Upper lobe of left lung (tissue), 6 donors: ENCODE measurements at regions not wholly inside any gene's neighbourhood (a gene's known extent, or its start where the extent isn't known, plus 50 kb on each side); places are given as distances from the start of the nearest gene placed in this dataset.

Source experiments
- ATAC-seq, 2 donors: fragments of 200-7000 bp; cut with Tn5 transposase; one replicate each; pipeline ENCODE4 v1.9.1; 2022; ENCODE audit warnings: mild to moderate bottlenecking in 2 of 2, moderate library complexity in 2 of 2; ENCODE audit not compliant: low FRiP score in 2 of 2
- DNase-seq, 2 donors: peaks; one replicate each; pipeline ENCODE4 v3.0.0-alpha.2; 2019 to 2020
- H3K27ac ChIP-seq, 4 donors: fragments of 200-600 bp; sonication (generic); one replicate each; pipeline ENCODE4 v1.5.1; 2016 to 2019
- H3K27me3 ChIP-seq, 4 donors: fragments of 200-600 bp; sonication (generic); one replicate each; pipeline ENCODE4 v1.5.1; 2017 to 2019
- H3K36me3 ChIP-seq, 4 donors: fragments of 200-600 bp; sonication (generic); one replicate each; pipeline ENCODE4 v1.5.1; 2016 to 2019
- H3K4me1 ChIP-seq, 4 donors: fragments of 200-600 bp; sonication (generic); one replicate each; pipeline ENCODE4 v1.5.1; 2018 to 2019
- H3K4me3 ChIP-seq, 4 donors: fragments of 200-600 bp; sonication (generic); one replicate each; pipeline ENCODE4 v1.5.1; 2017 to 2019; ENCODE audit warnings: mild to moderate bottlenecking in 2 of 4, moderate library complexity in 1 of 4
- H3K9me3 ChIP-seq, 4 donors: fragments of 200-600 bp; sonication (generic); one replicate each; pipeline ENCODE4 v1.5.1; 2018 to 2019
- EP300 ChIP-seq, 4 donors: sonication (generic); formaldehyde crosslinking; IDR thresholded peaks; one replicate each; pipeline ENCODE4 v1.5.1; 2017; ENCODE audit warnings: antibody characterized with exemption in 4 of 4, control low read depth in 2 of 4
- POLR2A ChIP-seq, 4 donors: fragments of 450-650 bp; IDR thresholded peaks; one replicate each; pipeline ENCODE4 v1.5.1; 2016 to 2017; ENCODE audit warnings: antibody characterized with exemption in 4 of 4, mild to moderate bottlenecking in 2 of 4
- POLR2AphosphoS5 ChIP-seq, 2 donors: sonication (generic); formaldehyde crosslinking; IDR thresholded peaks; one replicate each; pipeline ENCODE4 v1.5.1; 2017; ENCODE audit warnings: antibody characterized with exemption in 2 of 2
- WGBS, 2 donors: methylation state at CpG; one replicate each; pipeline ENCODE4 v1.1.5; 2017 to 2018; 5-methylcytosine and 5-hydroxymethylcytosine counted together
- TF ChIP-seq, protein P1 (sequence below), 6 experiments: fragments of 450-650 bp in 4 of 6; fragments of 200-600 bp in 2 of 6; sonication (generic) in 2 of 6; IDR thresholded peaks; one replicate each; pipeline ENCODE4 v1.5.1; 2016 to 2019; ENCODE audit warnings: antibody characterized with exemption in 6 of 6
- donor health status: DM: no; HTN: no; CAD: no; lungs with moderate emphysema.
- donor health status: DM: no; HTN: yes; CAD: no; lungs with severe emphysema.

DNA sequence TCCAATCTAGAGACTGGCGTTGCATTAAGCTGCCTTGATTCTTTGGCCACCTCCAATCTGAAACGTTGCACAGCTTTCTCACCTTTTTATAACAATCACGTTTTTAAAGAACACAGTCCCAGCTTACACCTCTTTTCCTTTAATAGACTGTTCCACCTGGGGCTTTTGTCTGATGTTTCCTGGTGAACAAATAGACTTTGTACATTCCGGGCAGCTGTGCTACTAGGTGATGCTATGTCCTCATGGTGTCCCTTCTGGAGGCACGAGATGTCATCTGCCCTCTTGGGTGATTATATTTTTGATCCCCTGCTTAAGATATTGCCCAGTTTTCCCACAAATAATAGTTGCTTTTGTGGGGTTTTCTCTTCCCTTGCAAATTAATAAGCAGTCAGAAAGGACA is 225.5 kb downstream of the SOX9 start:
- no peaks in the 10 kb centered on the region for H3K27me3 ChIP-seq
- H3K36me3 ChIP-seq = no peaks in the 10 kb centered on the region
- no peak for DNase-seq
- no peak overlapping the region for H3K4me3 ChIP-seq
- peaks cover 0 to 8% (median 0%) of the 10 kb centered on the region in 4 donors for H3K4me1 ChIP-seq
- WGBS, 2 donors = 68 to 69% methylated on average over 5 of the region's 5 CpGs
- ATAC-seq = no peak
- no peaks in the 10 kb centered on the region for H3K9me3 ChIP-seq
- TF ChIP-seq POLR2AphosphoS5 (IDR thresholded peaks at IDR 0.05) = no peak
- no peak for TF ChIP-seq POLR2A (IDR thresholded peaks at IDR 0.05)
- TF ChIP-seq, protein P1, sequence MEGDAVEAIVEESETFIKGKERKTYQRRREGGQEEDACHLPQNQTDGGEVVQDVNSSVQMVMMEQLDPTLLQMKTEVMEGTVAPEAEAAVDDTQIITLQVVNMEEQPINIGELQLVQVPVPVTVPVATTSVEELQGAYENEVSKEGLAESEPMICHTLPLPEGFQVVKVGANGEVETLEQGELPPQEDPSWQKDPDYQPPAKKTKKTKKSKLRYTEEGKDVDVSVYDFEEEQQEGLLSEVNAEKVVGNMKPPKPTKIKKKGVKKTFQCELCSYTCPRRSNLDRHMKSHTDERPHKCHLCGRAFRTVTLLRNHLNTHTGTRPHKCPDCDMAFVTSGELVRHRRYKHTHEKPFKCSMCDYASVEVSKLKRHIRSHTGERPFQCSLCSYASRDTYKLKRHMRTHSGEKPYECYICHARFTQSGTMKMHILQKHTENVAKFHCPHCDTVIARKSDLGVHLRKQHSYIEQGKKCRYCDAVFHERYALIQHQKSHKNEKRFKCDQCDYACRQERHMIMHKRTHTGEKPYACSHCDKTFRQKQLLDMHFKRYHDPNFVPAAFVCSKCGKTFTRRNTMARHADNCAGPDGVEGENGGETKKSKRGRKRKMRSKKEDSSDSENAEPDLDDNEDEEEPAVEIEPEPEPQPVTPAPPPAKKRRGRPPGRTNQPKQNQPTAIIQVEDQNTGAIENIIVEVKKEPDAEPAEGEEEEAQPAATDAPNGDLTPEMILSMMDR (IDR thresholded peaks at IDR 0.05) = no peak
- no peak for TF ChIP-seq EP300 (IDR thresholded peaks at IDR 0.05)
- H3K27ac ChIP-seq = no peak overlapping the region

DNA sequence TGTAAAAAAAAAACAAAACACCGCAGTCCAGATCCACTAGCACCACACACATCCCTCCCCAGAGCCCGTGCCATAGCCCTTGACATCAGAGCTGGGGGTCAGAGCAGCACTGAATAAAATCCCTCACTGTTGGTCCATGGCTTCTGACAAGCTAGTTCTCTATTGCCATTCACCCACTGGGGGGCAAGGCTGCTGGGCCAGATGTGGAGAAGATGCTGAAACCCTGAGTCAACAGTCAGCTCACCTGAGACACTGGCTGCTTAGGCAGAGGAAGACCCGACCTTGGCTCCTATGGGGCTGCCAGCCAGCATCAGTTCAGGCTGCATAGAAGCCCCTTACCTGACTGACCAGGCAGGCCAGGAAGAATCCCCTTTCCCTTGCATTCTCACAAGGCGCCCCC is 228.2 kb downstream of the SOX9 start:
- Histone ChIP-seq H3K9me3 (no peaks in the 10 kb centered on the region), H3K4me3 (no peak overlapping the region), H3K27ac (no peak overlapping the region), H3K27me3 (no peaks in the 10 kb centered on the region), H3K36me3 (no peaks in the 10 kb centered on the region), H3K4me1 (peaks cover 0 to 6% (median 0%) of the 10 kb centered on the region in 4 donors)
- no peak for TF ChIP-seq POLR2AphosphoS5 (IDR thresholded peaks at IDR 0.05)
- TF ChIP-seq, protein P1 (IDR thresholded peaks at IDR 0.05) = no peak
- no peak for TF ChIP-seq POLR2A (IDR thresholded peaks at IDR 0.05)
- no peak for TF ChIP-seq EP300 (IDR thresholded peaks at IDR 0.05)
- WGBS, 2 donors = 81 to 84% methylated on average over 2 to 4 of the region's 4 CpGs
- DNase-seq (no peak), ATAC-seq (no peak)

DNA sequence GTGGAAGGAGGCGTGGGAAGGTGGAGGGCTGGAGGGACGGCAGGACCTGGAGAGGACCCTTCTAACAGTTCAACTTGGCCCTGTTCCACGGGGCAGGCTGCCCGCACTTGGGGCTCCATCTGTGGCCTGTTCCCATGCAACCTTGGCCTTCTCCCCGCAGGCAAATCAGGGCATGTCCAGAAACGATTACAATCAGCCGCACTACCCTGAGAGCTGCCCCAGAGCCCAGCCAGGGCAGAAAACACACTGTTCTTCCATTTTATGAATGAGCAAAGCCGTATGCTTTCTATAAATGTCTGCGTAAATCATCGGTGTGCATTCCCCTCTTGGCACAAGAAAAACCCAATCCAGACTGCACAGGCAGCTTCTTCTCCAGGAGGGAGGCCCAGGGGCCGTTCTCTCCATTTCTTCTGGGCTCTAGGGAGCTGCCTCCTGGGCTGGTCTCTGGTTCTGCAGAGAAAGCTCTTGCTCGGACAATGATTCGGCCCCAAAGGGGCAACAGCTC is 228.7 kb downstream of the SOX9 start:
- no peak for DNase-seq
- Histone ChIP-seq H3K36me3 (no peaks in the 10 kb centered on the region), H3K27ac (no peak overlapping the region), H3K27me3 (no peaks in the 10 kb centered on the region), H3K4me3 (no peak overlapping the region), H3K4me1 (peaks cover 0 to 6% (median 0%) of the 10 kb centered on the region in 4 donors), H3K9me3 (no peaks in the 10 kb centered on the region)
- WGBS, 2 donors = 77 to 84% methylated on average over 11 to 13 of the region's 13 CpGs
- TF ChIP-seq POLR2AphosphoS5 (IDR thresholded peaks at IDR 0.05) = no peak
- TF ChIP-seq, protein P1 (IDR thresholded peaks at IDR 0.05) = no peak
- no peak for TF ChIP-seq POLR2A (IDR thresholded peaks at IDR 0.05)
- TF ChIP-seq EP300 (IDR thresholded peaks at IDR 0.05) = no peak
- ATAC-seq = no peak

GRCh38 chr17:72350073-72350472 is 229.3 kb downstream of the SOX9 start:
- Histone ChIP-seq H3K36me3 (no peaks in the 10 kb centered on the region), H3K4me1 (peaks cover 0 to 6% (median 0%) of the 10 kb centered on the region in 4 donors), H3K9me3 (no peaks in the 10 kb centered on the region), H3K27ac (no peak overlapping the region), H3K4me3 (no peak overlapping the region), H3K27me3 (no peaks in the 10 kb centered on the region)
- DNase-seq (no peak), ATAC-seq (no peak)
- WGBS, 2 donors = 89 to 93% methylated on average over 3 of the region's 3 CpGs
- no peak for TF ChIP-seq POLR2A (IDR thresholded peaks at IDR 0.05)
- no peak for TF ChIP-seq EP300 (IDR thresholded peaks at IDR 0.05)
- TF ChIP-seq, protein P1 (IDR thresholded peaks at IDR 0.05) = no peak
- TF ChIP-seq POLR2AphosphoS5 (IDR thresholded peaks at IDR 0.05) = no peak

DNA sequence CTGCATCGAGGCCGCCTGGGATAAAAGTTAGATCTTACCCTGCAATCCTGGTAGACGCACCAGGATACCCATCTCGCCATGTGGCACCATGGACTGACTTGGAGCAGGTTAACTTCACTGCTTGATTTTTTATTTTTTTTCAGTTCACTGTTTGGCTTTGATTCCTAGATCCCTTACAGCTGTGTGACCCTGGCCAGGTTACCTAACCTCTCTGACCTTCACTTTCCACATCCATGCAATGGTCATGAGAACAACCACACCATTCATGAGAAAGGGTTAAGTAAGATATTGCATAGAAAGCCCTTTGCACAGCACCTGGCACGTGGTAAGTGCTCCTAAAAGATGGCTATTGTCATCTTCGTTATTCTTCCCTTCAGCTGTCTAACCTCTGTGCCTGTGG is 230.5 kb downstream of the SOX9 start:
- peaks cover 0 to 6% (median 0%) of the 10 kb centered on the region in 4 donors for H3K4me1 ChIP-seq
- H3K36me3 ChIP-seq = no peaks in the 10 kb centered on the region
- H3K9me3 ChIP-seq = no peaks in the 10 kb centered on the region
- no peak overlapping the region for H3K27ac ChIP-seq
- DNase-seq (no peak), ATAC-seq (no peak)
- WGBS, 2 donors = 74 to 78% methylated on average over 6 of the region's 6 CpGs
- H3K27me3 ChIP-seq = no peaks in the 10 kb centered on the region
- H3K4me3 ChIP-seq = no peak overlapping the region
- TF ChIP-seq, protein P1 (IDR thresholded peaks at IDR 0.05) = no peak
- TF ChIP-seq EP300 (IDR thresholded peaks at IDR 0.05) (no peak), POLR2A (IDR thresholded peaks at IDR 0.05) (no peak), POLR2AphosphoS5 (IDR thresholded peaks at IDR 0.05) (no peak)
